HG03175 (cell line): ENCODE measurements at regions not wholly inside any gene's neighbourhood (a gene's known extent, or its start where the extent isn't known, plus 50 kb on each side); places are given as distances from the start of the nearest gene placed in this dataset.
"Not testable (repeated sequence)": the region's sequence is repeated elsewhere in the genome, so short reads cannot be mapped to it uniquely, and the experiment has no call there.

Experiments
- ATAC-seq: cut with Tn5 transposase; IDR thresholded peaks from one replicate; pipeline ENCODE4 v1.9.1; 2021; ENCODE audit warnings: mild to moderate bottlenecking, moderate library complexity; ENCODE audit not compliant: unreplicated experiment

GRCh38 chr9:78896479-78896878 lies 599.6 kb downstream of the PSAT1 start:
- ATAC-seq = no peak

DNA sequence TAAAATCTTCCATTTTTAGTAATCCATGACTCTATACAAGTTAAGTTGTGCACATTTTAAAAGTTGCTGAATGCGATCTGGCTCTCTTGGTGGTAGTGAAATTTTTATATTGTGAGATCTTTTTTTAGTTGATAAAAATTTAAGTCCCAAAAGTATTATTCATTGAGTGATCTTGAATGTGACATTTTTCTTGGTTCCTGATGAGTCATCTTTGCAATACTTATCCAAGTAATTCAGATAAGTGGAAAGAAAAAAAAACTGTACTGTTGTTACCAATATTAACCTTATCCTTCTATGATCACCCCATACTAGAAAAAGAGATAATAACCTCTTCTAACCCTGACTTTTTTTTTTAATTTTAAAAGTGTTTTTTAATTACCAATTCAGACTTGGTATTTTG lies 601.3 kb downstream of the PSAT1 start:
- ATAC-seq = no peak

- no peak for ATAC-seq
Measured at GRCh38 chr9:78899006-78899405, 602.1 kb downstream of the PSAT1 start.

DNA sequence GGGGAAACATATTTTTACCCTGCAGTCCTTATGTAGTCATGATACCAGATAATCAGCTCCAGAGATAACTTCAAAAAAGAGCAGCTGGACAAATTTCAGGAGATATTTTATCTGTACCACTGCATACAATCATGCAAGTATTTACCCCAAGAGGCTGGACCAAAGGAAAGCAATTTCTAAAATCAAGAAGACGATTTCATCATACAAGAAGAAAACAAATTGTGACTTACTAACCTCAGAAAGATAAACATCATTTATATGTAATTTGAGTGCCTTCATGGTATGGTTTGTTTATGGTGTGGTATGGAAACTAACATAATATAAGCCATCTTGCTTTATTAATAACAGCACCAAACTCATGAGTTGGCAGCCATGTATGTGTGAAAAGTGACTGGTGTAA lies 603.6 kb downstream of the PSAT1 start:
- ATAC-seq = no peak

DNA sequence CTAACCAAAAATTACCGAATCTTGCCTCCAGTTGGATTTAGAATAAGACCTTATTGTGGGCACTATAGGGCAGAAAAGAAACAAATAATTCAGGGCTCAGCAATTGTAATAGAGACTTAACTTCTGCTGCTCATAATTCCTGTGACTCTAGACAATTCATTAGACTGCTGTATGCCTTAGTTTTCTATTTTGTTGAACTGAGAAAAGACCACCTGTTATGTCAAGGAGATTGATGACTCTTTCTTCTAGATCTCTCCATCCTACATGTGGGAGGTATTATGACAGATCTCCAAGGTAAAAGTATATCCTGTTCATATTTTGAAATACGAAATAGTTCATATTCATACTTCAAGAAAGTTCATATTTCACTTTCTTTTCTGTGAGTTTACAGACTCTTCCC lies 605.1 kb downstream of the PSAT1 start:
- ATAC-seq = no peak

DNA sequence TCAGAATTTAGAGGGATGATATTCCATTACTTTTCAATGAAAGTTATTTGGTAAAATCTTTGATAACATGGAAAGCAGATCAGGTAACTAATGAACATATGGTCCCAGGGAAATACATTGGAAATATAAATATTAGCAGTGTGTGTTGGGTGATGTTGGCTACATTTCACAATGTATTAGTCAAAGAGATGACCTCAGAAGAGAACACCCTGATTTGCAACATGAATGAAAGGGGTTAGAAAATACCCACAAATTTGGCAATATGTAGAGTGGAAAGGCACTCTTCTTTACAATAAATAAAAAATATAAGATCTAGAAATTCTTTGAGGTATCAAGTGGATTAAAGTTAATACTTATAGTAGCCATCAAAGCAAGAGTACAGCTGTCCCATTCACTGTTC lies 606.7 kb downstream of the PSAT1 start:
- ATAC-seq = no peak

DNA sequence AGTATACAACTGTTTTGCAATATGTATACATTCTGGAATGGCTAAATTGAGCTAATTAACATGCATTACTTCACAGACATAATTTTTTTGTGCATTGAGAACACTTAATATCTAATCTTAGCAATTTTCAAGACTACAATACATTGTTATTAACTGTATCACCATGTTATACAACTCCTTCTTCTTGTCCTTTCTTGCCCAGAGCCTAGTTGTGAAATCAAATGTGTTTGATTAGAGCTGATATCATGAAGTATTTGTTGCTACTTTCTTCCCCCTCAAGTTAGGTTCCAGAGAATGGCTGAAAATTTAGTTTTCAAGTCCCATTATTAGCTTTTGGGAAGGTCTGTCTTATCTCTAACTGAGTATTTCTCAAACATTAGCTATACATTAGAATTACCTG lies 607.8 kb downstream of the PSAT1 start:
- ATAC-seq = no peak

- no peak for ATAC-seq
Measured at GRCh38 chr9:78905387-78905786, 608.5 kb downstream of the PSAT1 start.

GRCh38 chr9:78905986-78906755 lies 609.2 kb downstream of the PSAT1 start:
- no peak for ATAC-seq

DNA sequence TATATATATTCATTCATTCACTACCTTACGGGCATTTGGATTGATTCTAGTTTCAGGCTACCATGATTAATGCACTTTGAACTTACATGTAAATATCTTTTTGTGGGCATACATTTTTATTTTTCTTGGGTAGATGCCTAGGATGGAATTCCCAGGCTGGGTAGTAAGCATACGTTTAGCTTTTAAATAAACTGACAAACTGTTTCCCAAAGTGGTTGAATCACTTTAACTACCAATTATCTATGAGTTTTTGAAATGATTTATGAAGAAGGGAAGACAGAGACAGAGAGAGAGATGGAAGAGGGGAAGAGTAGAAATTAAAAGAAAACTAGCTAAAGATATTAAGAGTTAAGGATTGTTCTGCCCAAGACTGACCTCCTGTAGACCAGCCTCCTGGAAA lies 612.6 kb downstream of the PSAT1 start:
- ATAC-seq = no peak

- ATAC-seq = not testable (repeated sequence)
Measured at GRCh38 chr9:78916884-78917283, 620.0 kb downstream of the PSAT1 start.

- ATAC-seq = no peak
Measured at GRCh38 chr9:78918976-78919375, 622.1 kb downstream of the PSAT1 start.

DNA sequence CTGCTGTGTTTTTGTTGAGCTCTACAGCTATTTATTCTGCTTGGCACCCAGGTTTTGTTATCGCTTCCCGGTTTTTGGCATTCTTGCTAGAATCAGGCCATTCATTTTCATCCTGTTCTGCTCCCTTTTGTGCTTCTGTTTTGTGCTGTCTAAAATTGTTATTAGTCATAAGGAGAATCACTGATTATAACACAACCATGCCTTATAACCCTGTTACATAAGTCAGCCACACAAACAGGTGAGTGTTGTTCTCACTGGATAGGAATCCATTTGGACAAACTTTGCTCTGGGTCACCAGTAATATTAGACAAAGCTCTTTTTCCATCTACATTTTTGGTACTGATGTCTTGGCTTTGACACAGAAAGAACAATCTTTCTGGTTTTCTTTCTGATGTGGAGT lies 622.8 kb downstream of the PSAT1 start:
- no peak for ATAC-seq

DNA sequence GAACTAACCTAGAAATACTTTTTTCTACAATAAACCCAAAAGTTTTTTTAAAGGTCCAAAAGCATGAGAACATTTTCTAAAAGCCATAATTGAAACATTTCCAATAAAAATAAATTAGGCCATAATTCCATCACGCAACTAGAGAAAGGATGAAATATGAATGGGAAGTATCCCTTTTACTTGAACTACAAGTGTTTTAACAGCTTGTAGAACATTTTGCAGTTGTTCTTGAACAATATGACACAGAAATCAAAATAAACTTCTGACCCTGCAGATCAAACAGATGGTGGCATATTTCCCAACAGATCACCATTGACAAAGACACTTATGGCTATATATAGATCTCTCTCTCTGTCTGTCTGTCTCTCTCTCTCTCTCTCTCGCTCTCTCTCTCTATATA lies 624.4 kb downstream of the PSAT1 start:
- no peak for ATAC-seq

DNA sequence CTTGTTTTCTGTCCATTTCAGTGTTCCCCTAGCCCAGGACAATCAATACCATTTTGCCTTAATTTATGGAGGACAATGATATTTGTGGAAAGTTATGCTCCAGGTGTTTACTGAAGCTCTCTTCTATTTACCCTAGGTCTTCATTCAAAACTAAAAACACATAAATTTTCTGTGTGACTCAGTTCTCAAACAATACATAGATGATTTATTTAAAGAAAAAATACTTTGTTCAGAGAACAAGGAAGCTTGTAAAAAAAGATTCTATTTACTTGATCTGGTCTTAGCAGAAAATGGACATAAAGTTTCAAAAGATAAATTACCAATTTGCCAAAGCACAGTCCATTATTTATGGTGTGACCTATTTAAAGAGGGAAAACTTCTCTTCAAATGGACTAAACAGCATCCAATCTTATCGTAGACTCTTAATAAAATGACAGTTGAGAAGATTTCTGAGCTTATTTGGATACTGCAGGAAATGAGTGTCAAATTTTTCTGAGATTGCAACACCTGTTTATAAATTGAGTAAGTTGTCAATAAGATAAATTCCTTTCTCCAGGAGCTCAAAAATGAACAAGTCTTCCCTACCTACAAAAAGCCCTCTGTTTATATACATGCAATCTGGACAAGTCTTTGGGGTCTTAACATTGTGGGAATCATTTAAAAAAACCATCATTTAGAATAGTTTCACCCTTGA lies 627.2 kb downstream of the PSAT1 start:
- no peak for ATAC-seq

DNA sequence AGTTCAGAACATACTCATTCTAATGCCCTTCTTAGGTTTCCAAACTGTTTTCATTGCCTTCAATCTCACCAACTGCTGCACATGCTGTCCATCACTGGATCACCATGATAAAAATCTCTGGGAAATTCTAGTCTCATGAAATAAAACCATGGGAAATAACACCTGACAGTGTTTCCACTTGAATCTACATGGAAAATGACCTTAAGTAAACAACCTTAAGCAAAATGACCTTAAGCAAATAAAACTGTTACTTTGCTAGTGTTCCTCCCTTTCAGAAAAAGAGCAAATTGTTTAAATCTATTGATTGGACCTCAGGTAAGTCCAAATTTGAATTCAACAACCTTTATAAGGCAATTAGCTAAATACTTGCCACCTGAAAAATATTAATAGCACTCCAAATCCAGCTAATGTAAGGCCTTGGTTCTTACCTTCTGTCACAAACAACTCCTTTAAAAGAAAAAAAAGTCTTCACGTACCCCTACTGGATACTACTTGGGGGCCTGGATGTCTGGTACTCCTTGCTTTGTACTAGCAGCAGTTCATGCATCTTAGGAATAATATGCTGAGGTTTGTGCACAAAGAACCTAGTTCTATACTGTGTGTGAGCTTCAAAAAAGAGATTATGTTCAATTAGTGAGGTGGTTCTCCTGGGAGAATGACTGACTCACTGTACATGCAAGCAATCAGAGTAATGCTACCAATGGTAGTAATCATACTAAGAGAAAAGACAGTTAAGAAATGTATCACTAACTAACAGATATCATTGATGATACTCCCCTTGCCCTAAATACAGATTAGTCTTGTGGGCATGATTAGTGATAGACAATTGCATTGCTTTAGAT lies 630.4 kb downstream of the PSAT1 start:
- no peak for ATAC-seq

DNA sequence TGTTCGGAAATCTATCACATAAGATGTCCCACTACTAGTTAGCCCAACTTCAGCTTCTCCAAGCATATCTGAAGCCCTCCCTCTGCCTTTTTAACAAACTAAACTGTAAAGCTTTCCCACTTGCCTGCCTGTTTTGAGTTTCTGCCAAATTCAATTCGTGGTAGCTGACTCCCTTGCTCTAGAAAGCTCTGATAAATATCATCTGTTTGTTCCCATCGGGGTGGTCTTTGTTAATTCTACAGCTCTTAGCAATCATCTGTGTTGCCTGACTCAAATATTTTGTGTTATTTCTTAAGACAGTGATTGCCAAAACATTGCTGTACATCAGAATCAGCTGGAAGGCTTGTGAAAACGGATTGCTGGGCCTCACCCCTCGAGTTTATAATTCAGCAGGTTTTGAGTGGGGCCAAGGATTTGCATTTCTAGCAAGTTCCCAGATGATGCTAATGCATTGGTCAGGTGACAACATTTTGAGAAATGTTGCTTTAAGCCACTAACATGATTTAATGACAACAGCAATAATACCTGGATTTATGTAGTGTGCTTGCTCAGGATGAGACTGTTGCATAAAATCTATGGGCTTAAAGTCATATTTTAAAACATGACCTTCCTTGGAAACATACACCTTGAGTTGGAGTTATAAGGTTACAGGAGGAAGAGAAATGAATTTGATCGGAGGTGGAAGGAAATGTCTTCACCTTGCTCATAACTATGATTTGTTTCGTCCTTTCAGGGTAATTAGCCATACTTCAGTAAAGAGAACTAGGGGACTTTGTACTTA lies 631.9 kb downstream of the PSAT1 start:
- ATAC-seq = no peak

DNA sequence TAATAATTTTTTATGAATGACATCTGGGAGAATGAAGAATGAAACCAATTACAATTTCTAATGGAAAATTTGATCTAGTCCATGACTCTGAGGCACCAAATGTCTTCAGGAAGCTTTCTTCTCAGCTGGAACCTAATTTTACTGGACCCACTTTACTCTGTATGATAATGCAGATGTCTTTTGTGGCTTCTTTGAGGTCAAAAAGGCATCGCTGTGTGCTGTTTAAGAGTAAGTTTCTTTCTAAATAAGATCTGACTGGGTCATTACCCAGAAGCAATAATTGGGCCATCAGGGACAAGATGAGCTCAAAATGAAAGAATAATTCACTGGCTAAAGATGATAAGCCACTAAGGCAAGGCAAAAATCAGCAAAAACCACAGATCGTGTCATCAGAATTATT lies 633.4 kb downstream of the PSAT1 start:
- no peak for ATAC-seq

- no peak for ATAC-seq
Measured at GRCh38 chr9:78932849-78933627, 636.1 kb downstream of the PSAT1 start.

- no peak for ATAC-seq
Measured at GRCh38 chr9:78934880-78935279, 636.9 kb upstream of the TLE4 start.
